ENCODE measurements at regions not wholly inside any gene's neighbourhood (a gene's known extent, or its start where the extent isn't known, plus 50 kb on each side); places are given as distances from the start of the nearest gene placed in this dataset.

- TF ChIP-seq CTBP2 (IDR thresholded peaks at IDR 0.05; ENCODE audit: borderline replicate concordance, insufficient read depth, insufficient read length, low read length) (no peak), ATF2 (IDR thresholded peaks at IDR 0.05; ENCODE audit: low read length) (no peak), CREB1 (IDR thresholded peaks at IDR 0.05) (no peak), E2F6 (IDR thresholded peaks at IDR 0.05) (no peak), PHF8 (conservative IDR thresholded peaks at IDR 0.05; ENCODE audit: low read depth, low read length) (no peak)
Measured at GRCh38 chr12:125674554-125675338, 609.5 kb downstream of the AACS start (continued).
